Osteocyte (in vitro differentiated cells): ENCODE measurements at regions not wholly inside any gene's neighbourhood (a gene's known extent, or its start where the extent isn't known, plus 50 kb on each side); places are given as distances from the start of the nearest gene placed in this dataset.

Source experiments
- DNase-seq: peaks from one replicate; pipeline ENCODE4 v3.0.0; 2021; ENCODE audit warnings: mixed read lengths; ENCODE audit not compliant: unreplicated experiment; ENCODE audit errors: extremely low spot score
- H3K27ac Mint-ChIP-seq: one replicate; pipeline ENCODE4 v1.8.0; 2021; ENCODE audit warnings: mild to moderate bottlenecking, mixed read lengths; ENCODE audit not compliant: unreplicated experiment
- H3K27me3 Mint-ChIP-seq: one replicate; pipeline ENCODE4 v1.8.0; 2021; ENCODE audit warnings: mixed read lengths; ENCODE audit not compliant: unreplicated experiment
- H3K36me3 Mint-ChIP-seq: one replicate; pipeline ENCODE4 v1.8.0; 2021; ENCODE audit warnings: mixed read lengths; ENCODE audit not compliant: unreplicated experiment
- H3K4me1 Mint-ChIP-seq: one replicate; pipeline ENCODE4 v1.8.0; 2021; ENCODE audit warnings: mixed read lengths; ENCODE audit not compliant: unreplicated experiment
- H3K4me3 Mint-ChIP-seq: one replicate; pipeline ENCODE4 v1.8.0; 2021; ENCODE audit warnings: mild to moderate bottlenecking, moderate library complexity, mixed read lengths; ENCODE audit not compliant: unreplicated experiment
- H3K9me3 Mint-ChIP-seq: one replicate; pipeline ENCODE4 v1.8.0; 2021; ENCODE audit warnings: mixed read lengths; ENCODE audit not compliant: unreplicated experiment
- TF ChIP-seq, protein P1 (sequence below): fragments of 200-600 bp; sonication (generic); IDR thresholded peaks from 2 replicates; pipeline ENCODE4 v1.5.0; 2021; ENCODE audit warnings: antibody characterized with exemption, mild to moderate bottlenecking, moderate library complexity

DNA sequence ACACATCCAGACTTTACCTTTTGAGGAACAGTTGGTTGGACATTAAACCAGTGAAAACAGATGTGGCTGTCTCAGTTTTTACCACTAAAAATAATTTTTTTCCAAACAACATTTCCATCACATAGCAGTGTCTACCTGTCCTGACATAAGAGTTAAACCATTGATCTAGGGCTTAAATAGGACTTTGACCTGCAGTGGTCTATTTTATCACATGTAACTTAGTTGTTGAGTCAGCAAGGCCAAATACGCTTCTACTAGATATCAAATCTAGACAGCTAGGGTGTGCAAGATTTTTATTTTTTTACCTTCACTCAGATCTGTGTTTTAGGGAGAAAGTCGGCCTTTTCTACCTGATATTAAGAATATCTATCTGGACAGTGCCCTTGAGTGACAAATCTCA, 88.8 kb upstream of the ZFP64 start:
- TF ChIP-seq, protein P1, sequence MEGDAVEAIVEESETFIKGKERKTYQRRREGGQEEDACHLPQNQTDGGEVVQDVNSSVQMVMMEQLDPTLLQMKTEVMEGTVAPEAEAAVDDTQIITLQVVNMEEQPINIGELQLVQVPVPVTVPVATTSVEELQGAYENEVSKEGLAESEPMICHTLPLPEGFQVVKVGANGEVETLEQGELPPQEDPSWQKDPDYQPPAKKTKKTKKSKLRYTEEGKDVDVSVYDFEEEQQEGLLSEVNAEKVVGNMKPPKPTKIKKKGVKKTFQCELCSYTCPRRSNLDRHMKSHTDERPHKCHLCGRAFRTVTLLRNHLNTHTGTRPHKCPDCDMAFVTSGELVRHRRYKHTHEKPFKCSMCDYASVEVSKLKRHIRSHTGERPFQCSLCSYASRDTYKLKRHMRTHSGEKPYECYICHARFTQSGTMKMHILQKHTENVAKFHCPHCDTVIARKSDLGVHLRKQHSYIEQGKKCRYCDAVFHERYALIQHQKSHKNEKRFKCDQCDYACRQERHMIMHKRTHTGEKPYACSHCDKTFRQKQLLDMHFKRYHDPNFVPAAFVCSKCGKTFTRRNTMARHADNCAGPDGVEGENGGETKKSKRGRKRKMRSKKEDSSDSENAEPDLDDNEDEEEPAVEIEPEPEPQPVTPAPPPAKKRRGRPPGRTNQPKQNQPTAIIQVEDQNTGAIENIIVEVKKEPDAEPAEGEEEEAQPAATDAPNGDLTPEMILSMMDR, result no peak
- Mint-ChIP-seq H3K9me3 (no peaks in the 10 kb centered on the region), H3K4me3 (no peak overlapping the region), H3K27ac (no peak overlapping the region), H3K36me3 (no peaks in the 10 kb centered on the region), H3K27me3 (peaks cover 17% of the 10 kb centered on the region), H3K4me1 (no peaks in the 10 kb centered on the region)
- DNase-seq, result no peak

DNA sequence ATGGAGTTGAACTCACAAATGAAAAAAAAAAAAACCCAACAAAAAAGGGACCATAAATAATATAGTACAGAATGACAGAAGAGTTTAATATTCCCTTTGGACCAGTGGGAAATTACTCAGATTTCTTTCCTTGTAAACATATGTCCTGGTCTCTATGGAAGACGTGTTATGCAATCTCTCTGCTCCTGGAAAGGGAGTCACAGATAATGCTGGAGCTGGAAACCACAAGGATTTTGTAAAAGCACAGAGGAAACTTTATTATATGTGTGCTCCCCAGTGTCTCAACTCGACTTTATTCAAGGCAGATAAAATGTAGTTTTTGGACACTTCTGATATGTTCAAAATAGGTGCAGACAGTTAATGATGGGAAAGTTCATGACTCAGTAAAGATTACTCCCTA, 88.1 kb upstream of the ZFP64 start:
- no peak for DNase-seq
- no peak overlapping the region for H3K4me3 Mint-ChIP-seq
- TF ChIP-seq, protein P1, result no peak
- no peaks in the 10 kb centered on the region for H3K36me3 Mint-ChIP-seq
- H3K9me3 Mint-ChIP-seq, result no peaks in the 10 kb centered on the region
- peaks cover 17% of the 10 kb centered on the region for H3K27me3 Mint-ChIP-seq
- no peak overlapping the region for H3K27ac Mint-ChIP-seq
- H3K4me1 Mint-ChIP-seq, result no peaks in the 10 kb centered on the region

DNA sequence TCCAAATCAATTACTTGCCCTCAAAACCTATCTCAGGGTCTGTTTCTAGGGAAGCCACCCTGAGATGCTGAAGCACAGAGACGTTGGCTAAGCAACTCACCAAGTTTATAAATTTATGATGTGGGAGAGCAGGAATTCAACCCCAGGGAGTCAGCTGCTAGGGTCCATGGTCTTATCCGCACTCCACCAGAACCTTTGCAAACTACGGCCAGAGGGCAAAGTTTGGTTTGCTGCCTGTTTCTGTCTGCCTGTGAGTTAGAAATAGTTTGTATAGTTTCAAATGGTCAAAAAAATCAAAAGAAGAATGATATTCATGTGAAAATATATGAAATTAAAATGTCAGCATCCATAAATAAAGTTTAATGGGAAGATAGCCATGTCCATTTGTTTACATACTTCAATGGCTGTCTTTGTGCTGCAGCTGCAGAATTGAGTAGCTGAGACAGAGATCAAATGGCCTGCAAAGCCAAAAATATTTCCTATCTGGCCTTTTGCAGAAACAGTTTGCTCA, 83.7 kb upstream of the ZFP64 start:
- TF ChIP-seq, protein P1, result no peak
- peaks cover 11% of the 10 kb centered on the region for H3K27me3 Mint-ChIP-seq
- DNase-seq, result no peak
- H3K4me3 Mint-ChIP-seq, result no peak overlapping the region
- no peaks in the 10 kb centered on the region for H3K4me1 Mint-ChIP-seq
- no peak overlapping the region for H3K27ac Mint-ChIP-seq
- no peaks in the 10 kb centered on the region for H3K36me3 Mint-ChIP-seq
- no peaks in the 10 kb centered on the region for H3K9me3 Mint-ChIP-seq

DNA sequence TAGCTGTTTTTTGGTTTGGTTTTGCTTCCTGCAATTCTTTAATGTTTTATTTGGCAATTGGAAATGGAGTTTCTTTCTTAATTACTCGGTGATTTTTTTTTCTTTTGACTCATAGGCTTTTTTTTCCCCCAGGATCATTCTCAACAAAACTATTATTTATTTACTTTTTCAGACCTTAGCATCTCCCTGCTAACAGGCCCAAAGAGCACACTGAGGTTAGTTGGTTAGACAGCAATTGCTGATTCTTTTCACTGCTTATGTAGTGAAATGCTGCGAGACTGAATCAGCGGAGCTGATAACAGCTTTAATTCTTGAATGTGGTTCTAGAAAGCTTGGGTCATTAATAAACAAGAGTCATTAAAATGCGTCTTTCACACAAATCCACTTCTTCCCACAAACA, 79.1 kb upstream of the ZFP64 start:
- Mint-ChIP-seq H3K27ac (no peak overlapping the region), H3K4me3 (no peak overlapping the region), H3K4me1 (no peaks in the 10 kb centered on the region), H3K36me3 (no peaks in the 10 kb centered on the region), H3K27me3 (peaks cover 3% of the 10 kb centered on the region), H3K9me3 (no peaks in the 10 kb centered on the region)
- DNase-seq, result no peak
- TF ChIP-seq, protein P1, result no peak

DNA sequence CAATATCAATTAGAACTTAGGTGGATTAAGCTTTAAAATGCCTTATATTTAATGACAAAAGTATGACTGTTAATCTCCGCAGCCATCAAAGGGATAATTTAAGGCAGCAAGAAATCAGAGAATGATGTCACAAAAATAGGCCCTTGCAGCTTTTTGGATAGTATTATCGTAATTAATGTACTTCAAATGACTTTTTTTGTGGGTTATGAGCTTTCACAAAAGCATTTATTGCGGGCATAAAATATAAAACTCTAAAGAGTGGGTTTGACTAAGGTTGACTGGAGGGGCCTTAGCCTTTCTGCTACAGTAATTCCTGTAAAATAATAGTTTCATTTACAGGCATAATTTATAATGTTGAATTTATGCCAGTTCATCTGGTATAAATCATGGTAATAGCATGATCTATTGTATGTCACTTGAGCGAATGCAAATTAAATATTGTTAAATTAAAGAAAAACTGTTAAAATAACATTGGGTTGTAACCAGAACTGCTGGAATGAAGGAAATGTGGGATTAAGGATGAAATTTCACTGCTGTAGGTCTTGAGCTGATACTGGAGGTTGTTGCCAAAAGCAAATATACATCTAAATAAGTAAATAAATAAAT, 78.5 kb upstream of the ZFP64 start:
- Mint-ChIP-seq H3K4me1 (no peaks in the 10 kb centered on the region), H3K27me3 (peaks cover 3% of the 10 kb centered on the region), H3K4me3 (no peak overlapping the region), H3K27ac (no peak overlapping the region), H3K9me3 (no peaks in the 10 kb centered on the region), H3K36me3 (no peaks in the 10 kb centered on the region)
- TF ChIP-seq, protein P1, result no peak
- no peak for DNase-seq
